ENCODE measurements at regions not wholly inside any gene's neighbourhood (a gene's known extent, or its start where the extent isn't known, plus 50 kb on each side); places are given as distances from the start of the nearest gene placed in this dataset.

GRCh38 chr5:168234133-168234532 lies 57.3 kb upstream of the WWC1 start (continued):
- TF ChIP-seq REST (IDR thresholded peaks at IDR 0.05) (no peak), HNF4A (conservative IDR thresholded peaks at IDR 0.05) (no peak)

GRCh38 chr5:168238463-168238862 lies 53.0 kb upstream of the WWC1 start:
- no peaks in the 10 kb centered on the region for H3K9me3 ChIP-seq (ENCODE audit: control insufficient read depth in 4 of 4, low read length in 3 of 4)
- H3K4me3 ChIP-seq (ENCODE audit: low read depth in 1 of 3, low read length in 3 of 3): no peak overlapping the region
- no peaks in the 10 kb centered on the region for H3K27me3 ChIP-seq (ENCODE audit: control insufficient read depth in 4 of 4, insufficient read depth in 4 of 4, low read length in 3 of 4)
- no peak for DNase-seq (ENCODE audit: low spot score)
- H3K9ac ChIP-seq (ENCODE audit: low read depth in 1 of 2, low read length in 2 of 2): no peak overlapping the region
- H3K36me3 ChIP-seq (ENCODE audit: control insufficient read depth in 4 of 4, insufficient read depth in 3 of 4, low read depth in 1 of 4, low read length in 3 of 4): no peaks in the 10 kb centered on the region
- no peak for TF ChIP-seq GABPA (IDR thresholded peaks at IDR 0.05 in 1 of 2, conservative IDR thresholded peaks at IDR 0.05 in 1 of 2)
- no peak for TF ChIP-seq ATF3 (IDR thresholded peaks at IDR 0.05)
- TF ChIP-seq YY1 (IDR thresholded peaks at IDR 0.05): no peak
- TF ChIP-seq ZBTB33 (IDR thresholded peaks at IDR 0.05): no peak
- no peak for TF ChIP-seq RAD21 (IDR thresholded peaks at IDR 0.05)
- TF ChIP-seq FOXA2 (IDR thresholded peaks at IDR 0.05): no peak
- TF ChIP-seq FOXA1 (IDR thresholded peaks at IDR 0.05): no peak
- TF ChIP-seq CTCF (IDR thresholded peaks at IDR 0.05; ENCODE audit: low read depth, low read length, missing input control): no peak
- TF ChIP-seq EGR1 (IDR thresholded peaks at IDR 0.05; ENCODE audit: low read depth in 2 of 2): no peak
- no peak for TF ChIP-seq NR2F2 (IDR thresholded peaks at IDR 0.05)
- no peak for TF ChIP-seq HNF4G (IDR thresholded peaks at IDR 0.05)
- no peak for TF ChIP-seq REST (IDR thresholded peaks at IDR 0.05)
- TF ChIP-seq HNF4A (conservative IDR thresholded peaks at IDR 0.05): no peak
- WGBS: 66% methylated on average over 8 of the region's 8 CpGs
- H3K4me1 ChIP-seq (ENCODE audit: control insufficient read depth in 4 of 4, insufficient read depth in 4 of 4, low read length in 3 of 4): no peaks in the 10 kb centered on the region
- no peak overlapping the region for H3K27ac ChIP-seq (ENCODE audit: low read depth in 1 of 2, low read length in 2 of 2)

Measured in liver (tissue), 8 donors.